ENCODE measurements at regions not wholly inside any gene's neighbourhood (a gene's known extent, or its start where the extent isn't known, plus 50 kb on each side); places are given as distances from the start of the nearest gene placed in this dataset.
"Not testable (repeated sequence)": the region's sequence is repeated elsewhere in the genome, so short reads cannot be mapped to it uniquely, and the experiment has no call there.

DNA sequence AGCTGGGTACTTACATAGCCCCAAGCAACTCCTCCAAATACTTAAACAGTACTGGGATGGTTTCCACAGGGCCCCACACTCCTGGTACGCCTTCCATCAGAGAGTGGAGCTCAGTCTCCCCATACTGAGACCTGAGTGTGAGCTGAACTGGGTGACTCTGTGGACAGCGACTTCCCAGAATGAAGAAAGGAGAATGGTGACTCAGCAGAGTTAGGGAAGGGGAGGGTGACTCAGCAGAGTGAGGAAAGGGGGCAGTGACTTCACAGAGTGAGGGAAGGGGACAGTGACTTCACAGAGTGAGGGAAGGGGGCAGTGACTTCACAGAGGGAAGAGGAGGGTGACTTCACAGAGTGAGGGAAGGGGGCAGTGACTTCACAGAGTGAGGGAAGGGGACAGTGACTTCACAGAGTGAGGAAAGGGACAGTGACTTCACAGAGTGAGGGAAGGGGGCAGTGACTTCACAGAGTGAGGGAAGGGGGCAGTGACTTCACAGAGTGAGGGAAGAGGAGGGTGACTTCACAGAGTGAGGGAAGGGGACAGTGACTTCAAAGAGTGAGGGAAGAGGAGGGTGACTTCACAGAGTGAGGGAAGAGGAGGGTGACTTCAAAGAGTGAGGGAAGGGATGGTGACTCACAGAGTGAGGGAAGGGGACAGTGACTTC, 141.3 kb upstream of the PITRM1 start:
- DNase-seq (ENCODE audit: low read depth in 2 of 2): not testable (repeated sequence)

DNA sequence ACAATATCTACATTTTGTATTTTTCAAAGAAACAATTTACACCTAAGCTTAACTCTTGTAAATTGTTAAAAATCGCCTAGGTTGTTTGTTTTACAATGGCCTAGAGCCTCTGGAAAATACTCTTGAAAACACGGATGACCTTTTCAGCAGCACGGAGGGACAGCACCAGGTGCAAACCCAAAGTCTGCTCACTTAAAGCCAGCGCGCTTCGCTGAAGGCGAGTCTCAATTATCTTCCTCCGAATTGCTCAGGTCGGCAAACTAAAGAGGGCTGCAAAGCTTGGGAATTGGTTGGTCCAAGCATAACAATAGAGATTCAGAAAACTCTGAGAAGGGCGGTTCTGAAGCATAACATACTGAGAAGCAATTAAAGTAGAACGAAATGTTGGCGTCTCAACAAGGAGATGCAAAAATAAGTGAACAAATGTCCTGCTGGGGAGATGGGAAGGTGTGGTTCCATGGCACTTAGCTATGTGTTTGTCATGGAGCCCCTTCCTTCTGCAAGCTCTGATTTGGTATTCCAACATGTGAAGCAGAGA, 139.9 kb upstream of the PITRM1 start:
- no peak for DNase-seq (ENCODE audit: low read depth in 2 of 2)

DNA sequence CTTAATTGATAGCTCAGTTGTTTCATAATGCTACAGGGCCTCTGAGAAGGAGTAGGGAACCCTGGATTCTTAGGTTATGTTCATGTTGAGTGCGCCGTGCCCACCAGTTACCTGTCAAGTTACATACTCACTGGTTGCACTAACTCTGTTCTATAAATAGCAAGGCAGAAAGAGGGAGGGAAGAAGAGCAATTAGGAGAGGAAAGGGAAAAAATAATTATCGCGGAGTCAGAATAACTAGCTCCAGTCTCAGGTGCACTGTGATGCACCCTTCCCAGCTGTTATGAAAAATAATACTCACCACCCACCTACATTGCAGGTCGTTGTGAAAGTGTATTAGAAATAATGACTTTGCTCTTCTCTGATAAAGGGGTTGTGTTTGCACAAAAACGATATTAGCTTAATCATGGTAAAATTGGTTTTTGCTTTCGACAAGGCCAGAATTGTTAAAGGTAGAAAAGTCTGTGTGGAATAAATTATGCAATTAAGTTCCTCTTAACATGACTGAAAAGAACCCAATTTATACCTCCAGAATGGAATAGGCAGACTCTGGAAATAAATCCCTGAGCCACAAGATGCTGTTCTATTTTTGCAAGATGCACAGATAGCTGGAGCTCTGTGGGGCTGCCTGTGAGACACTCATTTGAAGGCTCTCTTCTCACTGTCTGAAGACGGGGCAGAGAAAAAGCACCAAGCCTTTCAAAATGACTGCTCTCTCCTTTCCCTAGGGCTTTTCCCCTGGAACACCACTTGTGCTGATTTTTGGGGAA, 137.6 kb upstream of the PITRM1 start:
- DNase-seq (ENCODE audit: low read depth in 2 of 2): no peak

DNA sequence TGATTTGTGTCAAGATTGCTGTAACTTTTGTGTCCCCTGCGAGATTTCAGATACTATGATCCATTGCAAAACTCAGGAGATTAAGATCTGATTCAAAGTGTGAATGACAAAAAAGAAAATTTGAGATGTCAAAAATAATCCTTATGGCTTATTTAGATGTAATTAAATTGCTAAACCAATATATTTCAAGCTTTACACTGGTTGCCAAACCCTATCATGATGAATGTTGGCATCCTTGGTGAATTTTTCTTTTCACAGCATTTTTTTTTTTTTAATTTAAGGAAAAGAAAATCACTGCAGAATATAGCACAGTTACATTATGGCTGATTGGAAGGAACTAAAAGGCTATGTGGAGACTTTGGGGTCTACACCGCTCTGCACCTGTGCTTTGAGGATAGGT, 133.5 kb upstream of the PITRM1 start:
- no peak for DNase-seq (ENCODE audit: low read depth in 2 of 2)

DNA sequence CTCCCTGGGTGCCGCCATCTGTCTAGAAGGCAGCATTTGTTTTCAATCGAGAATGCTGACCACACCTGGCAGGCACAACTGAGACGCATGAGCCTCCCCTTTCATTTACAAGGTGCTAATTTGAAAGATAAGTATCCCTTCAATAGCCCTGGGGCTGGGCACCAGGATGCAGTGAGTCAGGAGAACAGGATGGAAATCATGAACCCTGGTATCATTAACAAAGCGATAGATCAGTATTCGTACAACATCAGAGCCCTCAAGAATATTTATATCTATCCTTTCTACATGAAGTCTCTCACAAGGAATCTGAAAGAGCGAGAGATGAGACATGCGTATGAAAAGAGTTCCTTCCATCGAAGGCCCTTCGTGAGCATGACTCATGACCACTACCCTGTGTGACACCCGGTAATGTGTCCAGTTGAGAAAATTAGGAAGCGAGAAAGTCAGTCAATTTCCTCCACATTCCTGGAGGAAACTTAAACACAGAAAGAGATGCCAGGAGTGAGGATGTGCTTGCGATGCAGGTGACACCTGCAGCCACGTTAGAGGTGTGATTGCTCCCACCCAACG, 123.1 kb upstream of the PITRM1 start:
- DNase-seq (ENCODE audit: low read depth in 2 of 2): no peak

DNA sequence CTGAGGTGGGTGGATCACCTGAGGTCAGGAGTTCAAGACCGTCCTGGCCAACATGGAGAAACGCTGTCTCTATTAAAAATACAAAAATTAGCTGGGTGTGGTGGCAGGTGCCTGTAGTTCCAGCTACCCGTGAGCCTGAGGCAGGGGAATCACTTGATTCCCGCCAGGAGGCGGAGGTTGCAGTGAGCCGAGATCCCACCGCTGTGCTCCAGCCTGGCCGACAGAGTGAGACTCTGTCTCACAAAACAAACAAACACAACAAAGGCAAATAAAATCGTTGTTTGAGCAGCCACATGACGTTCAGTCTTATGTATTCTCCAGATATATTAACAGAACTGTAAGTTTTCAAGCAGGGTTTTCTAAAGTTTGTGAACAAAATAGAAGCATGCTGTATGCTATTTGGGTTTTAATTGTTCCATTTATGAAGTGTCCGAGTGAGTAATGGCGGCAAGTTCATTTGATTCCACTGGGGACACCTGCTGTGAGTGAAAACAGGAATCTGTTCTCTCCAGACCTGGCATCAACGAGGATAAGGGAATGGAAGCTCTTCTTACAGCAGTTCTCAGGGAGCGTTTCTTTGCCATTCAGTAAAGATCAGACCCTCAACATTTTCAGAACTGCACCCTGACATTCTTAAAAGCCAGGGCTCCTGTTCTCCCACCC, 122.5 kb upstream of the PITRM1 start:
- DNase-seq (ENCODE audit: low read depth in 2 of 2): no peak

DNA sequence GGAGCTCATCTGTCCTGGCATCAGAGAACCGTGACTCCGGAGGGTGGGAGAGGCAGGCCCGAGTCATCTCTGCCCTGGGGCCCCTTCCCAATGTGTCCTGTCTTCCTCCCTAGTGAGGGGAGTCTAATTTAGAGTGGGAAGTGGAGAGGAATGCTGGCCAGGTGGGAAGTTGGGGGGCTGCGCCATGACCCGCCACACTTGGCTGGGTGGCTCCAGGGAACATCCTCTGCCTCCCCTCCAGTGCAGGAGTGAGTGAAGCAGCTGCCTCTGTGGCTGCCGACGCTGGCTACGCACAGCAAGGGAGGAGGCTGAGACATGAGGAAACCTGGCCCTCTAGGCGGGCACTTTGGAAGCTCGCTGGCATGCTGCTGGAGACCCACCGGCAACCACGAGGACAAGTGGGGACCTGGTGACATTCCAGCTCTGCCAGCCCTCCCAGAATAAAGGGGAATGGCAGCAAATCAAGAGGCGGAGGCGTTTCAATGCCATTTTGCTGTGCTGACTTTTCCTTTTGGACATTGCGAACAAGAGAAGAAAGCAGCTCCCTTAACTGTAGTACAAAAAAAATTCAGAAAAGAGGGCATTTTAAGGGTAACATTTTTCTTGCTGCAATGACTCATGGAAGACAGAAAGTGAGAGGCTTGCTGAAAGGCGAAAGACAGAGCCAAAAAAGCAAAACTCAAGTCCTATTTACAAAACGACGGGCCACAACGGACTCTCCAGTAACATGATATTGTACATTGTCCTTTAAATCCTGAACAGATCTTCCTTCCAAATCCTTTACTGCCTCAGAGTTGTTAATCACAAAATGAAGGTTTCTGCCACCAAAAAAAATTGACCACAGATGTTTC, 121.2 kb upstream of the PITRM1 start:
- no peak for DNase-seq (ENCODE audit: low read depth in 2 of 2)

DNA sequence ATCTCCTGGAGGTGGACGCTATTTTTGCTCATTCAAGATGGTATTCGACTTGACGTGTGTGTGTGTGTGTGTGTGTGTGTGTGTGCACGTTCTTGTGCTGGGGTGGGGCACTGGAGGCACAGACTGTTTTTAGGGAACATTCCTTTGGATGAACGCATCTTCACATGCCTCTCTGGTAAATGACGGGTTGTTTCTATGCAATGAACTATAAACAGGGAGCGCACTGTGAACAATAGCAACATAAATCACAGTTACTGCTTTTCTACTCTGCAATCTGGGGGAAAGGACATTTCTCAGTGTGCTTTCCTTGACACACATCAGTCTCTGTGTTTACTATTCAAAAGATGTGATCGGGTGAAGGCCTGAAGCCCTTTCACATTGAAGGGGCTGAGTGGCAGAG, 120.1 kb upstream of the PITRM1 start:
- no peak for DNase-seq (ENCODE audit: low read depth in 2 of 2)

DNA sequence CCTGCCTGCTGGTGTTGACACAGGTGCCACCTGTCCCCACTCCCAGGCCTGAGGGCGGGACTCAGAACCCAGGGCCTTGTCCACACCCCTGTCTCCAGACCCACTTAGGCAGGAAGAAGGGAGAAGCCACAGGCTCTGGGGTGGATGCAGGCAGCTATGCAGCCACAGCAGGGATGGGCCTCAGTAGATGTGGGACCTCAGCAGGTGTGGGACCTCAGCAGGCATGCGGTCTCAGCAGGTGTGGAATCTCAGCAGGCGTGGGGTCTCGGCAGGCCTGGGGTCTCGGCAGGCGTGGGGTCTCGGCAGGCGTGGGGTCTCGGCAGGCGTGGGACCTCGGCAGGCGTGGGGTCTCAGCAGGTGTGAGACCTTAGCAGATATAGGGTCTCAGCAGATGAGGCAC, 118.0 kb upstream of the PITRM1 start:
- DNase-seq (ENCODE audit: low read depth in 2 of 2): no peak

DNA sequence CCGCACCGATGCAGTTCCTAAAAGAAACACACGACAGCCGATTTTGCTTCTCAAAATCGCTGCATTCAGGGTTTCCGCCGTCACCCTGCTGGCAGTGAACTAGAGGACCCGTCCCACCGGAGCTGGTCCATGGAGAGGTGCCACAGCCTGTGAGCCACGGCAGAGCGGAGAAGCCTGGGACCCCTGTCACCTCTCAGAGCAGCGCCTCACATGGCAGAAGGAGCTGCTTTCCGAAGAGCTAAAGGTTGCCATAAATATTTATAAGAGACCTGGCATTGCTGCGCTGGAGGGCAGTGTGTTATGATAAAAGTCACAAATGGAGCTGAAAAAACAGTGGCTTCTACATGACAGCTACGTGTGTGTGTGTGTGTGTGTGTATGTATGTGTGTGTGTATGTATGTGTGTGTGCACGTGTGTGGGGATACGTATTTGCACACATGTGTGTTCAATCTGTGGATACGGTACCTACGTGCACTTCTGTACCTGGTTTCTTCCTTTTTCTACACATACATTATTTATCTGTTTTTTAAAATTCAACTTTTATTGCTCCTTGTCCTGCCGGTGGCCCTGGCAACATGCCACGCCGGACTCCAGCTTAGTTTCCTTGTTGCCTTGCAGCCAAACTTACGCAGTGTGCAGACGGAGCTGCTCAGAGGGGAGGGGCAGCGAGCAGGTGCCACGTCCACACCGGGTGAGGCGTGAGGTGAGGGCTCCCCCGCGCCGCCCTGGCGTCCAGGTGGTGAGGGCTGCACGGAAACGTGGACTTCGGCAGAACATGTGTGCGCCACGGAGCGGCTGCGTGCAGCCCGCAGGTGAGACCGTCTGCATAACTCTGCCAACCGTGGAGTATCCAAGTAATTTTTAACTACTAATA, 115.2 kb upstream of the PITRM1 start:
- DNase-seq (ENCODE audit: low read depth in 2 of 2): no peak

DNA sequence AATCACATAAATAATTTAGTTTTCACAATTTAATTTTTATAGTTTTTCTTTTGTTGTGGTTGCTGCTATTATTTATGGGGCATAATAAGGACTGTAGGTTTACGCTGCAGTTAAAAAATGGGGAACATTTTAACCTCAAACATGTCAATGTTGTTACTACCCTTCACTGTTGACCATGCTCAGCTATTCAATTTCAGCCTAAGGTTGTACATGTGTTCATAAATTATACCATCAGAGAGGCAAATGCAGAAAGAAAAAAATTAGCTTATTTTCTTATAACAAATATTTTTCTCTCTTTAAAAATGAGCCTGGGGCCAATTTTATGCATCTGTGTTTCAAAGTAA, 110.1 kb upstream of the PITRM1 start:
- DNase-seq (ENCODE audit: low read depth in 2 of 2): no peak

DNA sequence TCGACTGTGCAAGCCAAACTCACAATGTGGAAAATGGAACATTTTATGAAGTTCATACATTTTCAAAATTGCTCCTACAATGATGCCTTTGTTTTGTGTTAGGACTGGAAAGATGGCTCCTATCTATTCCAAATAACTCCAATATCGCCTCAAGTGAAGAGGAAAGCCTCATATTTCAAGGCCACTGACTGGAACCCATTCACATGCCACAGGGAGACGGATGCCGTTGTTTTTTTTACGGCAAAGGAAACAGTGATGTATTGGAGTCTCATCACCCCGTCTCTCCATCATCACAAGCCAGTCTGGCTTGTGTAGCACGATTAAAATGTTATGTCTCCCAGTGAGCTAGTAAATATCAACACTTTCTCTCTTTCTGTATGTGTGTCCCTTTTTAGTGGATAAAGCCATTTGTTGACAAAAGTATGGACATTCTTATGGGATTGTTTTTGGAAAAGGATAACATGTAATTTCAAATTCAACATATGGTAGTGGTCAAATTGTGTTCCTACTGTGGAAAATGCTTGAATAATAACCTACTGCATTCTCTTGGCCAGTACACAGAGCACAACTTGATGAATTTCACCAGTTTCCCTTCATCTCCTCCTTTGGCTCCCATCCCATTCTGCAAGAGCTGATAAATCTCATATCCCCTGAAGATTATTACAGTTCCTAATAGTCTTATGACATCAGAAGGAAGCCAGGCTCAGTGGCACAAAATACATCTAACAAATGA, 109.5 kb upstream of the PITRM1 start:
- DNase-seq (ENCODE audit: low read depth in 2 of 2): no peak

DNA sequence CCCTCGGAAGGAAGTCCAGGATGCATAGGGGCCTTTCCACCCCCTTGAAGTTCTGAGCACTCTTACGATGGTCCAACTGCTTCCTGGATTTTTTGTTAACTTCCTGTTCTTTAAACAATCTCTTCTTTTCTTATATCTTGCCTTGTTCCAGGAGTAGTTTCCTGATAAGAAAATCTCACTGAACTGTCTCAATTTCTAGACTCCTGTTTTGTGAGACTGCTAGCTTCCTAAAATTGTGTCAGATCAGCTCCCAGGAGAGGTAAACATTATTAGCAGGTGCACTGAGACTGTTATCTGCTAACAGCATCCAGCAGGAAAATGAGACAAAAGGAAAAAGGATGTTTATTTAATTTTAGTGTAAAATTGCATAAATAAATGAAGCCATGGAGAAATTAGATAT, 106.2 kb upstream of the PITRM1 start:
- DNase-seq (ENCODE audit: low read depth in 2 of 2): no peak

DNA sequence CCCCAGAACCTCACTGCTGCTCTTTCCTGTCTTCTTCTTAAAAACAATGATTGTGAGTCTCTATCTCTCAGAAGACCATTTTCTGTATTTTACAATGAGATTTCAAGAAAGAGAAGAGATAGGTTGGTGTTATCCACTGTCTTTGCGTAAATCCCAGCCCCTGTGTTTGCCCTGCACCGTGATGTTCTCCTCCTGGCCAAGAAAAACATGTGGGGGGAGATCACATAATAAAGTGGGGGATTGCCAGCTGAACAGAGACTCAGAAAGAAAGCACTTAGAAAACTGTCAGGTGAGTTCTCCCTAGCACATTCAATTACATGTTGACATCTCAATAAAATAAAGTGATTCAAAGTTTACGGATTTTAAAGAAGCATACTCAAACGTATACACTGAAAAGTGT, 105.0 kb upstream of the PITRM1 start:
- no peak for DNase-seq (ENCODE audit: low read depth in 2 of 2)

DNA sequence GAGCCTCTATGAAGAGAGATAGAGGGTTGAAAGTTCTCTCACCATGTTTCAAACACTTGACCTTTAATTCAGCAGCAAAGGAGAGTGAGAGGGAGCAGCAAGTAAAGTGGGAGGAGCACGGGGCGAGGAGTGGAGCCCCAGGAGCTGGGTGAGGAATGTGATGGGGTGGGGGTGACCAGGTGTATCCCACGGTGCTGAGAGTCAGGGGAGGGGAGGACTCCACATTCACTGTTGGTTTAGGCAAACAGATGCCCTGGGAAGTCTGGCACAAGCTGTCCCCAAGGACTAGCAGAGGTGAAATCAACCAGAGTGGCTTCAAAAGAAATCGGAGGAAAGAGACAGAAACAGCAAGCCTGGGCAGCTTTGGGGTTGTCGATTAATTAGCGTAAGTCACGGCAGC, 101.8 kb upstream of the PITRM1 start:
- DNase-seq (ENCODE audit: low read depth in 2 of 2): no peak

DNA sequence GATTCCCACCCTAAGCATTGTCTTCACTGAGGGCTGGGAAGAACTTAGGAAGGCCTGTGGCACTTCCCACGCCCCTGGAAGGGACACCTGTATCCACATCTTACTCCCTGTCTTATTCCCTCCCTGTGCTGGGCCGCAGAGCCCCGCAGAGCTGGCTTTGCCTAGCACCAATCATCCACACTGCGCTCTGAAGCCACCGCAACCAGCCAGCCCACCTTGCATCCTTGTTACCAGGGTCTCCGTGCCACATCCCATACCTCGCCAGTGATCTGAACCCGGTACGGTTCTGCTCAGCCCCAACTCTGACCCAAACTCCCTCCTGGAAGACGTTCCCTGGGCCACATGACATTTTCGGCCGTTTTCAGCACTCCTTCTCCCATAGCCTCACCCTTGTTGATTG, 101.4 kb upstream of the PITRM1 start:
- DNase-seq (ENCODE audit: low read depth in 2 of 2): no peak

DNA sequence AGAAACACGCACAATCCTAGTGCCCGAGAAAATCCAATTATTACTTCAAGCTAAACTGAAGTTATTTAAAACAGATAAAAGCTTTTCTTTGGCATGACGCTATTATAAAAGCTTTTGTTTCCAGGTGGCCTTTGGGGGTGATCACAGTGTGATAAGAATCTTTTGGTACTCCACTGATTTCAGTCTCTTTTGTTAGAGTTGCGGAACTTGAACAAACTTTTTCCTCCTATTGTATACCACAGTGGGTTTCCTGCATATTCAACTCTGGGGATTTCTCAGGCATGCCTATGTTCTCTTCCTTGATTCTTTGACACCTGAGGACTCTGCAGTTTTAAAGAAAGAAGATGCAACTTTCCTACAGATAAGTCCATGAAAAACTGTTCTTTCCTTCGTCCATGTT, 99.7 kb upstream of the PITRM1 start:
- DNase-seq (ENCODE audit: low read depth in 2 of 2): no peak

DNA sequence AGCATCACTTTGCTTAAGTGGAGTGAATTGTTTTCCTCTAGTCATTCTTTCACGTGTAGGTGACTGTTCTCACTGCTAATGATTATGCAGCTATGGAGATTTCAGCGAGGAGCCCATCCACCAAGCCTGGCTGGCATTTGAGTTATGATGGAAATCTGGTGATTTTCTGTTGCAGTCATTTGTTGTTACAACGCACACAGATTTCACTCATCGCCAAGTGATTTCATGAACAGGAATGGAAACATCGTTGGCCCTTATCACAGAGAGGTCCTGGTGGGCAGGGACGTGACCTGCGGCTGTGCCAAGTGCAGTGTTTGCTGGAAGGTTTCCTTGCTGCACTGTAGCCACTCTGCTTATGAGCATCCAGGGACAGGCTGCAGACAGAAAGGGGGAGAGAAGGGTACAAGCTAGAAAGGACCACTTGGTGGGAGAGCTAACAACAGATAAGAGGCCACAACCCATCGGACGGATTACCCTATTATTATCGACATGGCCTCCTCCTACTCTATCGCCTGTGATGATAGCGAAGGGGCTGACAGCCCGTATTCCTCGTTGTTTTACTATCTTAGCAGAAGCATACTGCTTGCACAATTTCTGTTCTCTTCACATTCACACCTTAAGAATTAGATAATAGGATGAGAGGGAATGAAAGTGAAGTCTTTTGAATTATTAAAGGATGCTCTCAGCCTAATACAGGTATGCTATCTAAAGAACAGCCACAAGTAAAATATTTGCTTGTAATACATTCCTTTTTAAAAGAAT, 99.0 kb upstream of the PITRM1 start:
- no peak for DNase-seq (ENCODE audit: low read depth in 2 of 2)

DNA sequence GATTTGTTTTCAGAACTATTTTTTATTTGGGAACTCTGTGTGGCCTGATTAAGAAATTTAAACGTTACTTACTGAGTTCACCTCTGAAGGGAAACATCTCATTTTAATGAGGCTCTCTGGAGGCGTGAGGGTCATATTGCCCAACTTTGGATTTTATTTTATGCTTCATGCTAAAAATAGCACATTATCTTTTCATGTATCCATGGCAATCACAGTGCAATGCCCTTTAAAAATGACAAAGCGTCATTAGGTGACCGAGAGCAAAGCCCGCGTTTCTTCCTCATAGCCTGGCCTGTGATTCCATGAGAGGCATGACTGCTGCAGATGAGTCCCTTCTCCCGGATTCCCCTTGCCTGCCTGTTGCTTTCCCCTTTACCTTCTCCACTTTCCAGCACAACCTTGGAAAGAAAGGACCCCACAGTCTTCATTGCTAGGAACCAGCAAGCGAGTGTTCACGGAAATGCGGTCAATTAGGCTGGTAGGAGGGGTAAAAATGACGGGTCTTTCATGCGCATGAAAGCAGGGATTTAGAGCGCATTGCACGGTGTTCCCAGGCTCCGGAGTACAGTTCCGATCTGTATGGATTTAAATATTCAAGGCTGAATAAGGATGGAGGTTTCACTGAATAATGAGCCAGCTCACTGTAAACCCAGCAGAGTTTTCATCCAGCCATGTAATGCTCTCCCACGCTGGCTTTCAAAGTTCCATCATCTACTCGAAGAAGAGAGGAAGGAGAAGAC, 98.2 kb upstream of the PITRM1 start:
- no peak for DNase-seq (ENCODE audit: low read depth in 2 of 2)
